Mucosa of rectum (tissue), 2 donors: ENCODE measurements at regions not wholly inside any gene's neighbourhood (a gene's known extent, or its start where the extent isn't known, plus 50 kb on each side); places are given as distances from the start of the nearest gene placed in this dataset.
"Not testable (repeated sequence)": the region's sequence is repeated elsewhere in the genome, so short reads cannot be mapped to it uniquely, and the experiment has no call there.

ENCODE experiments used
- H3K27ac ChIP-seq, 2 donors: one replicate each; pipeline ENCODE4 v1.7.0; 2013; ENCODE audit warnings: inconsistent platforms in 2 of 2, low read depth in 2 of 2, low read length in 2 of 2
- H3K27me3 ChIP-seq, 2 donors: one replicate each; pipeline ENCODE4 v1.7.0; 2013; ENCODE audit warnings: low read length in 2 of 2; ENCODE audit not compliant: control insufficient read depth in 2 of 2, insufficient read depth in 2 of 2
- H3K36me3 ChIP-seq, 2 donors: one replicate each; pipeline ENCODE4 v1.7.0; 2013; ENCODE audit warnings: low read length in 2 of 2; ENCODE audit not compliant: control insufficient read depth in 2 of 2, insufficient read depth in 2 of 2
- H3K4me1 ChIP-seq, 2 donors: one replicate each; pipeline ENCODE4 v1.7.0; 2013; ENCODE audit warnings: low read length in 2 of 2, mild to moderate bottlenecking in 1 of 2; ENCODE audit not compliant: control insufficient read depth in 2 of 2, insufficient read depth in 2 of 2
- H3K4me3 ChIP-seq, 2 donors: one replicate each; pipeline ENCODE4 v1.7.0; 2013; ENCODE audit warnings: low read length in 2 of 2
- H3K9ac ChIP-seq, 2 donors: one replicate each; pipeline ENCODE4 v1.7.0; 2013; ENCODE audit warnings: low read length in 2 of 2, low read depth in 1 of 2, mild to moderate bottlenecking in 1 of 2
- H3K9me3 ChIP-seq, 2 donors: one replicate each; pipeline ENCODE4 v1.7.0; 2013; ENCODE audit warnings: low read length in 2 of 2; ENCODE audit not compliant: control insufficient read depth in 2 of 2
- donor health status: healthy.
- donor health status: Normal muscosa, but diverticular disease.

- no peak overlapping the region for H3K4me3 ChIP-seq
- H3K4me1 ChIP-seq = no peaks in the 10 kb centered on the region
- H3K9ac ChIP-seq = no peak overlapping the region
- no peak overlapping the region for H3K27ac ChIP-seq
- H3K9me3 ChIP-seq = no peaks in the 10 kb centered on the region
- no peaks in the 10 kb centered on the region for H3K36me3 ChIP-seq
- no peaks in the 10 kb centered on the region for H3K27me3 ChIP-seq
Measured at GRCh38 chr6:121695329-121695728, 259.9 kb downstream of the GJA1 start.

- H3K27me3 ChIP-seq = no peaks in the 10 kb centered on the region
- H3K27ac ChIP-seq = no peak overlapping the region
- no peaks in the 10 kb centered on the region for H3K4me1 ChIP-seq
- no peaks in the 10 kb centered on the region for H3K9me3 ChIP-seq
- no peaks in the 10 kb centered on the region for H3K36me3 ChIP-seq
- H3K9ac ChIP-seq = no peak overlapping the region
- H3K4me3 ChIP-seq = no peak overlapping the region
Measured at GRCh38 chr6:121697921-121698320, 262.5 kb downstream of the GJA1 start.

DNA sequence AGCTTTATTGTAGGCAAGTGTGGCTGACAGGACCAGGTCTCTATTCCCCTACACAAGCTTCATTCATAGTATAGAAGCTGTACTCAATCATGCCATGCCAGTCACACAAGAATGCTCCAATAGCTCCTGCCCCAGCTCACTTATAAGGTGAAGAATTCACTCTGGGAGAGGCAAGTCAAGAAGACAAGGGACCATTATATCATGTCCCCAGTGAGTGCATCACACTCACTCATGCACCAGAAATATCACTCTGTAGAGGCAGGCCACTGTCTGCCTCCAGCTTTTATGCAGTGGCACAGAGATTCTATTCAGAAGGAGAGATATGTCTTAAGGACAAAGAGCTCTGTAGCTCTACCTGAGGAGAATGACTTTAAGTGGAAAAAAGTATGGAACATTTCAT is 263.2 kb downstream of the GJA1 start:
- Histone ChIP-seq H3K27me3 (no peaks in the 10 kb centered on the region), H3K36me3 (no peaks in the 10 kb centered on the region), H3K9me3 (no peaks in the 10 kb centered on the region), H3K4me1 (no peaks in the 10 kb centered on the region), H3K4me3 (no peak overlapping the region), H3K27ac (no peak overlapping the region), H3K9ac (no peak overlapping the region)

DNA sequence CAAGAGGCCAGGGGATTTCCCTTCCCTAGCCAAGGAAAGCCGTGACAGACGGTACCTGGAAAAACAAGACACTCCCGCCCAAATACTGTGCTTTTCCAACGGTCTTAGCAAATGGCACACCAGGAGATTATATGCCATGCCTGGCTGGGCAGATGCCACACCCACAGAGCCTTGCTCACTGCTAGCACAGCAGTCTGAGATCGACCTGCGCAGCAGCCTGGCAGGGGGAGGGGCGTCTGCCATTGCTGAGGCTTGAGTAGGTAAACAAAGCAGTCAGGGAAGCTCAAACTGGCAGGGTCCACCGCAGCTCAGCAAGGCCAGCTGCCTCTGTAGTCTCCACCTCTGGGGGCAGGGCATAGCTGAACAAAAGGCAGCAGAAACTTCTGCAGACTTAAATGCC is 267.7 kb downstream of the GJA1 start:
- H3K27ac ChIP-seq, H3K4me1 ChIP-seq, H3K9me3 ChIP-seq, H3K36me3 ChIP-seq, H3K9ac ChIP-seq, H3K4me3 ChIP-seq, H3K27me3 ChIP-seq: not testable (repeated sequence)

GRCh38 chr6:121711472-121711871 is 276.0 kb downstream of the GJA1 start:
- Histone ChIP-seq H3K9me3 (no peaks in the 10 kb centered on the region), H3K4me3 (no peak overlapping the region), H3K27ac (no peak overlapping the region), H3K27me3 (no peaks in the 10 kb centered on the region), H3K4me1 (no peaks in the 10 kb centered on the region), H3K36me3 (no peaks in the 10 kb centered on the region), H3K9ac (no peak overlapping the region)

GRCh38 chr6:121717686-121718085 is 282.2 kb downstream of the GJA1 start:
- no peak overlapping the region for H3K9ac ChIP-seq
- no peaks in the 10 kb centered on the region for H3K4me1 ChIP-seq
- no peaks in the 10 kb centered on the region for H3K36me3 ChIP-seq
- no peak overlapping the region for H3K27ac ChIP-seq
- H3K9me3 ChIP-seq = no peaks in the 10 kb centered on the region
- H3K27me3 ChIP-seq = no peaks in the 10 kb centered on the region
- no peak overlapping the region for H3K4me3 ChIP-seq

- H3K4me1 ChIP-seq, H3K36me3 ChIP-seq, H3K4me3 ChIP-seq, H3K9ac ChIP-seq, H3K27me3 ChIP-seq, H3K9me3 ChIP-seq, H3K27ac ChIP-seq: not testable (repeated sequence)
Measured at GRCh38 chr6:121720867-121721266, 285.4 kb downstream of the GJA1 start.

DNA sequence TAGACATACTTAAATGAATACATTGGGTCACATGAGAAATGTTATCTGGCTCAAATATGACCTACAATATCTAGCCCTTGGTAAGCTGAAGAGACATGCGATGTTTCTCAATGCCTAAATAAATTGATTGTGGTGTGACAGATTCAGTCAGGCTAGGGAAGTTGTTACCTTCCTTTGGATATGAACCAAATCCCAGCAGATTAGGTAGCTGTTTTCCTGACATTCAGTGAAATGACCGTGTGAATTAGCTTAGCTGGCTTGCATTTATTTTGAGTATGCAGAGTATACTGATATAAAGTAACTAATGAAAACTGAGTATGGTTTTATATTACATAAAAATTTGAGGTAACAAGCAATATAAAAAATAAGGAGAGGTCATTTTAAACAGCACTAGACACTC is 288.2 kb downstream of the GJA1 start:
- Histone ChIP-seq H3K36me3 (no peaks in the 10 kb centered on the region), H3K27me3 (no peaks in the 10 kb centered on the region), H3K9ac (no peak overlapping the region), H3K4me1 (no peaks in the 10 kb centered on the region), H3K9me3 (no peaks in the 10 kb centered on the region), H3K27ac (no peak overlapping the region), H3K4me3 (no peak overlapping the region)

DNA sequence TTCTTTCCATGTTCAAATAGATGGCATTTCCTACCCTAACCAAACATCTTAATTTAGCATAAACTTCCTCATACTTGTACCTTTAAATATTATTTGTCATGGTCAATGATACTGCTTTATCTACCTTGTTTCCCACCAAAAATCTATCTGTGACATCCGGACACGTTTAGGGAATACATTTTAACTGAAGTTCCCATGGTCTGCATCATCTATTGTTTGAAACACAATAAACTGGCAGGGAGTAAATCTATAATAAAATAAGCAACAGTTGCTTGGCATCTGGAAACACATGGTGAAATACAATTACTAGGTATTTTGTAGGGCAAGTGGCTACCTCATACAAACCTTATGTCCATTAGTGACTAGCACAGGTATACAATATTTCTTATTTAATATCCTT is 289.1 kb downstream of the GJA1 start:
- H3K27ac ChIP-seq = no peak overlapping the region
- H3K27me3 ChIP-seq = no peaks in the 10 kb centered on the region
- H3K36me3 ChIP-seq = no peaks in the 10 kb centered on the region
- H3K9ac ChIP-seq = no peak overlapping the region
- no peaks in the 10 kb centered on the region for H3K9me3 ChIP-seq
- H3K4me1 ChIP-seq = no peaks in the 10 kb centered on the region
- no peak overlapping the region for H3K4me3 ChIP-seq

GRCh38 chr6:121726596-121726995 is 291.1 kb downstream of the GJA1 start:
- H3K4me1 ChIP-seq = no peaks in the 10 kb centered on the region
- H3K27ac ChIP-seq = no peak overlapping the region
- H3K36me3 ChIP-seq = no peaks in the 10 kb centered on the region
- no peaks in the 10 kb centered on the region for H3K27me3 ChIP-seq
- H3K9ac ChIP-seq = no peak overlapping the region
- no peaks in the 10 kb centered on the region for H3K9me3 ChIP-seq
- no peak overlapping the region for H3K4me3 ChIP-seq

DNA sequence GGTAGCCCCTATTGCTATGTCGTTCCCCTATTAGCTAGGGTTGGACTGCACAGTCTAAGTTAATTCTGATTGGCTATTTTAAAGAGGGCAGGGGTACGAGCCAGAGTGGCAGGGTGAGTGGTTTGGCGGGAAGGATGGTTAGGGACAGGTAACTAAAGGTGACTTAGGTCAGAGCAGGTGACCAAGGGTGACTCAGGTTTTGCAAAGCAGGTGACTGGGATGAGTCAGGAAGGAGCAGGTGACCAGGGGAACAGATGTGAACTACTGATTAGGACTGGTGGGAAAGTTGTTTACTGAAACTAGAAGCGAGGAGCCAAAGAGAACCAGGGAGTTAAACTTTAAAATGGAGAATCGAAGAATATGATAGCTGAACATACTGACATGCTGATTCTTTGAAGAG is 295.2 kb downstream of the GJA1 start:
- H3K27me3 ChIP-seq = no peaks in the 10 kb centered on the region
- no peak overlapping the region for H3K4me3 ChIP-seq
- no peak overlapping the region for H3K27ac ChIP-seq
- no peaks in the 10 kb centered on the region for H3K4me1 ChIP-seq
- H3K36me3 ChIP-seq = no peaks in the 10 kb centered on the region
- H3K9me3 ChIP-seq = no peaks in the 10 kb centered on the region
- H3K9ac ChIP-seq = no peak overlapping the region
